NCI-H2227 (cell line): ENCODE measurements at regions not wholly inside any gene's neighbourhood (a gene's known extent, or its start where the extent isn't known, plus 50 kb on each side); places are given as distances from the start of the nearest gene placed in this dataset.

Source experiments
- DNase-seq: peaks from one replicate; lab custom pipeline; 2025; ENCODE audit not compliant: unreplicated experiment; lab: John Stamatoyannopoulos, UW

DNA sequence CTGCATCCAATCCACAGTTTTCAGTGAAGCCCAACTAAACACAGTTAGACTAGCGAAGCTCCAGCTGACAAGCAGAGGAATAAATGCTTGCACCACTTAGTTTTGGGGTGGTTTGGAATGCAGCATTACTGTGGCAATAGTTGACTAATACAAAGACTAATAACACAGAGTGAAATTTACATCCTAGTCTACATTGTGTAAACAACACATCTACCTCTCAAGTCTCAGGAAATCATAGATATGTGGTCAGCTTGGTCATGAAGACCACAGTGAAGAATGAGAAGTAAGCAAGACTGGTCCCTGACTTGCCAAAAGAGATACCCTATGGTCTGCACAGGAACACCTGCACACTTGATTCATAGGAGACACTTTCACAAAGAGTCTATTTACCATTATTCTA, 155.1 kb upstream of the TANK start:
- DNase-seq: no peak

- no peak for DNase-seq
Measured at GRCh38 chr2:161008311-161008710, 151.9 kb upstream of the TANK start.

DNA sequence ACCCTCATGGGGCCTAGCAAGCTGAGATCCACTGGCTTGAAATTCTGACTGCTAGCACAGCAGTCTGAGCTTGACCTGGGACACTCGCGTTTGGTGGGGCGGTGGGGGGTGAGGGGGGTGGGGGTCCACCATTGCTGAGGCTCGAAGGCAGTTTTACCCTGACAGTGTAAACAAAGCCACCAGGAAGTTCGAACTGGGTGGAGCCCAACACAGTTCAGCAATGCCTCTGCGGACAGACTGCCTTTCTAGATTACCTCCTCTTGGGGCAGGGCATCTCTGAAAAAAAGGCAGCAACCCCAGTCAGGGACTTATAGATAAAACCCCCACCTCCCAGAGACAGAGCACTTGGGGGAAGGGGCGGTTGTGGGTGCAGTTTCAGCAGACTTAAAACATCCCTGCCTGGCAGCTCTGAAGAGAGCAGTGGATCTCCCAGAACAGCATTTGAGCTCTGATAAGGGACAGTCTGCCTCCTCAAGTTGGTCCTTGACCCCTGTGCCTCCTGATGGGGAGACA, 149.7 kb upstream of the TANK start:
- no peak for DNase-seq

DNA sequence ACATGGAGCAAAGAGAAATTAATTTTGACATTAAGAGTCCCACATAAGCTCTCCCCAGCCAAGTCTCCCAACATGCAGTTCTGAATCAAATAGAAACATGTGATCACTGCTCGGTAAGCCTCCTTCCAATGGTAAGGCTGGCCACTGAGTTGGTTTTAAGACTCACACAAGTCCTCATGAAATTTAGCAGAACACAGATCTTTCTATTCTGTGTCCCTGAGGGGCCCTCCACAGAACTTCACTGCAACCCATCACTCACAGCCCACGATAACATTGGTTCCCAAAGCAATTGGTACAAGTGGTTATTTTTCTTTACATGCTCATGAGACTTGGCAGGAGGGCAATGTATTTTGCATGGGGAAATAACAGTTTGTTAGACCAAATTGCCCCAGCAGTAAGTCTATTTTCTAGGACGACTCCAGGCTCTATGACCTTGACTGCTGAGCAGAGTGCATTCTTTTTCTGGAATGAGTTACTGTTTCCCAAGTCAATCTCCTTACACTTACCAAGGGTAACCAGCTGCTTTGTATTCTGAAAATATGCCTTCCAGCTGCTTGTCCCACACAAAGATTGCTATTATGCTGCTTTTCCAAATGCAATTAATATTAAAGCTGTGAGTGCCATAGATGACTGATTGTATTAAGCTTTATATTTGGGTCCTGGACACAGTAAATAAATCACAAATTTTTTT, 142.3 kb upstream of the TANK start:
- peak; percentile 17 for DNase-seq

GRCh38 chr2:161019311-161019710, 140.9 kb upstream of the TANK start:
- no peak for DNase-seq

DNA sequence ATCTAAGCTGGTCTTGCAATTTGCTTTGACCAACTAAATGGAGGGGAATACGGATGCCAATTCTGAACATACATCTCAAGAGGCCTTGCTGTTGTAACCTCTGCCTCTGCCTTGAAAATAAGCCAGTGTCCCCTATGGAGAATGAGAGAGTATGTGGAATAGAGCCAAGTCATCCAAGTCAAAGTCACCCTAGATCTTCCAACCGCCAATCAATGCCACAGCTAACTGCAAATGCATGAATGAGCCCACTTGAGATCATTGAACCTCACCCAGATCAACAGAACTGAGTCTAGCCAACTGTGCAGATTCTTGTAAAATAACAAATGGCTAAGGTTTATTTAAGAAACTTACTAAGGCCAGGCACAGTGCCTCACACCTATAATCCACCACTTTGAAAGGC, 139.8 kb upstream of the TANK start:
- no peak for DNase-seq

DNA sequence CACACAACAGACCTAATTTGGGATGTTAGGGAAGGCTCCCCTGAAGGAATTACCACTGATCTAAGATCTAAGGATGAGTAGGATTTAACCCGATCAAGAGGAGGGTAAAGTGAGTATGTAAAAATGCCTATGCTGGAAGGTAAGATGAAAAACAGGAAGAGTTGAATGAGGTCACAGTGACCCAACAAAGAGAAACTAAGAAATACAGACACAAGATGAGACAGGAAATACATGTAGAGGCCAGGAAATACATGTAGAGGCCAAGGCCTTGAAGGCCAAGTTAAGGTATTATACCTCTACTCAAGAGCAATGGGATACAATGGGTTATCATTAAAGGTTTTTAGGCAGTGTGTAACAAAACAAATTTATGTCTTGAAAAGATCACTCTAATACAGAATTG, 131.6 kb upstream of the TANK start:
- no peak for DNase-seq

DNA sequence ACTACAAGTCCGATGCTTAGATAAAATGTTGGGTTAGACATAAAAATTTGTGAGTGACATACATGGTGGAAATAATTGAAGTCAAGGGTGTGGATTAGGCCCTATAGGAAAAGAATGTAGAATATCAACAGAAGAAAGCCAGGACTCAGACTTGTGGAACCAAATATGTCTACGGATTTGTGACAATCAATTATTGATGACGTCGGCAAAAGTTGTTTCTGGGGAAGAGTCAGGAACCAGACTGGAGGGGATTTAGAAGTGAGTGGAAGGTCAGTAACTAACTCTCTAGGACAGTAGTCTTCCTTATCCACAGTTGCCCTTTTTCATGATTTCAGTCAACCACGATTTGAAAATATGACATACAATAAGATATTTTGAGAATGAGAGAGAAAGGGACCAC, 130.9 kb upstream of the TANK start:
- no peak for DNase-seq

GRCh38 chr2:161030260-161031063, 129.8 kb upstream of the TANK start:
- DNase-seq: no peak

GRCh38 chr2:161031511-161031910, 128.7 kb upstream of the TANK start:
- DNase-seq: no peak

DNA sequence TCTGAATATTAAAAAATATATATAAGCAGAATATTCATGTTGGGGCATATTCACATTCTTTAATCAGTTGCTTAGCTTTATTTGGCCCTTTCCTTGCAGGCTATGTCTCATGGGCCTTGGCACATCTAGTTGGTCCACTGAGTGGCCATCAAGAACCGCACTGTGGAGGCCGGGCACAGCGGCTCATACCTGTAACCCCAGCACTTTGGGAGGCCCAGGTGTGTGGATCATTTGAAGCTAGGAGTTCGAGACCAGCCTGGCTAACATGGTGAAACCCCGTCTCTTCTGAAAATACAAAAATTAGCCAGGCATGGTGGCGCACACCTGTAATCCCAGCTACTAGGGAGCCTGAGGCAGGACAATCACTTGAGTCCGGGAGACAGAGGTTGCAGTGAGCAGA, 127.6 kb upstream of the TANK start:
- no peak for DNase-seq

DNA sequence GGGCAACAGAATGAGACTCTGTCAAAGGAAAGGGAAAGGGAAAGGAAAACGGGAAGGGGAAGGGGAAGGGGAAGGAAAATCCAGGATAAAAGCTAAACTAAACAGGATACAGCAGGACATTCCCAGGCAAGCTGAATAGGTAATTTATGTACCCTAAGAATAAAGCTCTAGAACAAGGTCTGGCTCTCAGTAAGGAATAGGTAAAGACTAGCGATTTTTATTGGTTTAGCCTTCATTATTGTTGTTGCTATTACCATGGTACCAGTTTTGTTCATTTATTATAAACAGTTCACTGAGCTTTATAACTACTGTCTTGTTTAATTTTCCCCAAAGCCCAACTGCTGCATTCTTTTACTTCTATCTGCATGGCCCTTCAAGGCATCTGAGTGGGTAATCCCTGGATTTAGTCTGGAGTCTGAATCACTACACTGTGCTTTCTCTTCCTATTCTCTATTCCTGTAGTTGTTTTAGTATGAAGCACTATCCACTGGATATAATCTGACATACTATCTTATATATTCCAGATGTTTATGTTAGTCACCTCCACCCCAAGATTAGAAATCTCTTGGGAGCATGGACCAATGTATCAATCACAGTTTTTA, 127.1 kb upstream of the TANK start:
- no peak for DNase-seq

DNA sequence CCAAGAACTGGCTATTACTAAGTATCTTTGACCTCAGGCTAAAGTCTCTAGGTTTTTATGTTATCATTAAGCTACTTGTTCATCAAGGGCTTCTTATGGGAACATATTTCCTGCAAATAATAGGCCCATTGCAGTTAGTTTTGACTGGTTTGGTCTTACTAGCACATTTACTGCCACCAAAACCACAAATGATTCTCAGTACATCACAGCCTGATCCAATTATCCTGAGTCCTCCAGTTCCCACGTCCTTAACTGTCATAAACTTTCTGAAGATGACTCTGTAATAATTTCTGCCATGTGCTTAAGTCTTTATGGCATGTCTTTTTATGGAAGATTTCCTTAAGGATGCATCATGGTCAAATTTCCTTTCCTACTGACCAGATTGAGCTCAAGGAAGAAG, 123.3 kb upstream of the TANK start:
- no peak for DNase-seq

DNA sequence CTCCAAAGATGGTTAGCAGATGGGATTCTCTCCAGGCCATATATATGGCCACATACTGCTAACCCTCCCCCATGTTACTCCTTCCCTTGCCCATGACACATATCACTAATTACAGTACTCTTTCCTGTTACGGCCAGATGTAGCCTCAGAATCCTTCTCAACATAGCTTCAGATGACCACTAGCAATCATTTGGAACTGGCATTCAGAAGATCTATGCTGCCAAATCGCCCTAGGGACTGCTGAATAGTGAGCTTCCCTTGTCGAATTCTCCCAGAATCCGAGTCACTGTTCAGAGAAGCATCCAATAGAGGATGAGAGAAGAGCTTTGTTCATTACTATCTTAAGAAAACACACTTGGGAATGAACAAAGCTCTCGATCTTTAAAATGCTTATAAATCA, 121.2 kb upstream of the TANK start:
- DNase-seq: no peak

DNA sequence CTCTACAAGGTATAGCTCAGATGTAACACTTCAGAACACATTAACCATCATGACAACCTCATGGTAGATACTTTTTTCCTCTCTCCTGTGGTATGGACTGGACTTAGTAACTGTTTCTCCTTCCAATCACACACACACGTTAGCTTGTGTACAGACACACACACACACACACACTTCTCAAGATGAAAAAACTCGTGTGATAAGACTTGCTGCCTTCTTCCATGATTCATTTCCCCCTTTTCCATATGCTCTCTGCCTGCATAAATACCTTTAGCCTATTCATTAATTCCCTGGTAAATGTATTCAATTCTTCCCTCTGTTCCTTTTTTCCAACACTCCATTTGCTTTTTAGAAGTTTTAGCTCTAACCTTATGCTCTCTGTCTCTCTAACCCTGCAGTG, 118.9 kb upstream of the TANK start:
- DNase-seq: no peak

- no peak for DNase-seq
Measured at GRCh38 chr2:161042990-161043625, 117.1 kb upstream of the TANK start.

DNA sequence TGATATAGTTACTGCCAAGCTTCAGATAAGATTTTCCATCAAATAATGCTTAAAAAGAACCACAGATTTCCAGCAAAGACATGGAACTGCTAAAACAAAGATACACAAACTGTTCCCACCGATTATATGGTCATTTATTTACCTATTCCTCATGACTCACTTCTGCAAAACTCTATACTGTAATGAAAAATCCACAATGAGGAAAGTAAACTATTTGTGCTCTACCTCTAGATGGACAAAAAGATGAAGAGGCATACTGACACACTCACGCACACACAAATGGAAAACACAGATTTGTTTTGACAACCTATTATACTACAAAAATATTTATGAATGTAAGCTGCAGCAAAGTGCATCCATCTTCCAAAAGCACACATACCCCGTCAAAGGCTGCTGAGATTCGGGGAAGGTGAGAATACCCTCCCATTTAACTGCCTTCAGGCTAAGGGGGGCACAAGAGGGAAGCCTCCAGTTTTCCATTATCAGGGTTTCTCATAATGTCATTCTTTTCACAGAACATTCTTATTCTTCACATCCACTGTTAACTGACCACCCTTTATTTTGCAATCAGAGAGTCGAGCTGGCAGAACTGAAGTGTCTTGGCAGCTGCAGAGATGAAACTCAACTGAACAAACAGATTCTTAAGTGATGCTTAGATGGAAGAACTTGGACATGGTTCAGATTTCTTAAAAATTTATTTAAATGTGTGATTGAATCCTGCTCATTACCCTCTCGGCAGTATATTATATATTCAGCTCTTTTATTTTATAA, 115.9 kb upstream of the TANK start:
- DNase-seq: no peak

DNA sequence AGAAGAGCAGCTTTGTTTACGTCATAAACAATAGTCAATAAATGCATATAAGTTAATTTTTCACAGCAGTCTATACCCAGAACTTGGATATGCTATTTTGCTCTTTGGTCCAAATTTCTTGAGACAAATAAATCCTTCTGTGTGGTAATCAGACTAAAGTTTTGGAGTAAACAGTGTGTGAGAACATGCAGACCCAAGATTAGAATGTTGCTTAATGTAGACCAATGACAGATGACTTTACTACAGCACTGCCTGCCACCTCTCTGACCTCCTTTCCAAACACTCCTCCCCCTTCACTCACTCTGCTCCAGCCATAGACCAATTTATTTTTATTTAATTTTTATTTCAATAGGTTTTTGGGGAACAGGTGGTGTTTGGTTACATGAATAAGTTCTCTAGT, 115.3 kb upstream of the TANK start:
- DNase-seq: no peak

- no peak for DNase-seq
Measured at GRCh38 chr2:161045726-161046125, 114.5 kb upstream of the TANK start.

- no peak for DNase-seq
Measured at GRCh38 chr2:161046876-161047275, 113.4 kb upstream of the TANK start.

DNA sequence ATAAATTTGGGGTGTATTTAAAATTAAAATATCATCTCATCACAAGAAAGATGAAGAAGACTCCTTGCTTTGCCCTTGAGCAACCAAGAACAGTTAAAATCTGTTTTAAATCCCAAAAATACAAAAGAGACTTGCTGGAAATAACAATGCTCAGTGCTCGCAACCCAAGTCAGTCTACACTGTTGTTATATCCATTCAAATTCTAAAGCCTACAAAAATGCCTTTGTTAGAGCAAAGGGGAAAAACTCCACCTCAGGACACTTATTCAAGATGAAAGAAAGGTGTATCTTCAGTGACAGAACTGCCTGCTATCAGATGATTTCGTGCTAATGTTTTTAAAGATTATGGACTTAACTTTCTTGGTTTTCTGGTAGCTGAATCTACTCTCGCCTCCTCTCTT, 111.9 kb upstream of the TANK start:
- no peak for DNase-seq
